GM12865 (cell line): ENCODE measurements at regions not wholly inside any gene's neighbourhood (a gene's known extent, or its start where the extent isn't known, plus 50 kb on each side); places are given as distances from the start of the nearest gene placed in this dataset.

ENCODE experiments used
- DNase-seq: peaks from one replicate; pipeline ENCODE4 v3.0.0; 2010; ENCODE audit warnings: low read depth
- H3K4me3 ChIP-seq: 2 replicates; pipeline ENCODE4 v1.5.1; 2011; ENCODE audit warnings: mild to moderate bottlenecking, low read depth, low read length, control low read depth
- TF ChIP-seq, protein P1 (sequence below): IDR thresholded peaks from 2 replicates; pipeline ENCODE4 v1.5.1; 2011; ENCODE audit warnings: low read length, control low read depth, low read depth, inconsistent platforms; ENCODE audit not compliant: insufficient read depth; ENCODE audit errors: missing control alignments

DNA sequence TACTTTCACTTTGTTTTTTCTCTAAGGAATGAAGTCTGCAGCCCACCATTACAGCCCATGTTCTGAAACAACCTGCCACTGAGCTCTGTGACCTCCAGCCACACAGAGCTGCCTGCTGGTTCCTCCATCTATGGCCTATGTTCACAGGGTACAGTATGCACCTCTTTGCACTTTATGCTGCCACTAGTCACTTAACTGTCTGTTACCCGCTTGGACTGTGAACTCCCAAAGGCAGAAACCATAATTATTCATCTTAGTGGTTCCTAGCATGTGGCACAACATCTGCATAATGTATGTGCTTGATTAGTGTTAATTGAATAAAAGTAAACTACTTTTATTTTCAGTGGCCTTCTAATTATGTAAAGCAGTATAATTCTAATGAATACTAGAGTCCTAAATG lies 95.5 kb upstream of the BET1 start:
- TF ChIP-seq, protein P1, sequence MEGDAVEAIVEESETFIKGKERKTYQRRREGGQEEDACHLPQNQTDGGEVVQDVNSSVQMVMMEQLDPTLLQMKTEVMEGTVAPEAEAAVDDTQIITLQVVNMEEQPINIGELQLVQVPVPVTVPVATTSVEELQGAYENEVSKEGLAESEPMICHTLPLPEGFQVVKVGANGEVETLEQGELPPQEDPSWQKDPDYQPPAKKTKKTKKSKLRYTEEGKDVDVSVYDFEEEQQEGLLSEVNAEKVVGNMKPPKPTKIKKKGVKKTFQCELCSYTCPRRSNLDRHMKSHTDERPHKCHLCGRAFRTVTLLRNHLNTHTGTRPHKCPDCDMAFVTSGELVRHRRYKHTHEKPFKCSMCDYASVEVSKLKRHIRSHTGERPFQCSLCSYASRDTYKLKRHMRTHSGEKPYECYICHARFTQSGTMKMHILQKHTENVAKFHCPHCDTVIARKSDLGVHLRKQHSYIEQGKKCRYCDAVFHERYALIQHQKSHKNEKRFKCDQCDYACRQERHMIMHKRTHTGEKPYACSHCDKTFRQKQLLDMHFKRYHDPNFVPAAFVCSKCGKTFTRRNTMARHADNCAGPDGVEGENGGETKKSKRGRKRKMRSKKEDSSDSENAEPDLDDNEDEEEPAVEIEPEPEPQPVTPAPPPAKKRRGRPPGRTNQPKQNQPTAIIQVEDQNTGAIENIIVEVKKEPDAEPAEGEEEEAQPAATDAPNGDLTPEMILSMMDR, result no peak
- no peak for DNase-seq
- H3K4me3 ChIP-seq, result no peak overlapping the region

DNA sequence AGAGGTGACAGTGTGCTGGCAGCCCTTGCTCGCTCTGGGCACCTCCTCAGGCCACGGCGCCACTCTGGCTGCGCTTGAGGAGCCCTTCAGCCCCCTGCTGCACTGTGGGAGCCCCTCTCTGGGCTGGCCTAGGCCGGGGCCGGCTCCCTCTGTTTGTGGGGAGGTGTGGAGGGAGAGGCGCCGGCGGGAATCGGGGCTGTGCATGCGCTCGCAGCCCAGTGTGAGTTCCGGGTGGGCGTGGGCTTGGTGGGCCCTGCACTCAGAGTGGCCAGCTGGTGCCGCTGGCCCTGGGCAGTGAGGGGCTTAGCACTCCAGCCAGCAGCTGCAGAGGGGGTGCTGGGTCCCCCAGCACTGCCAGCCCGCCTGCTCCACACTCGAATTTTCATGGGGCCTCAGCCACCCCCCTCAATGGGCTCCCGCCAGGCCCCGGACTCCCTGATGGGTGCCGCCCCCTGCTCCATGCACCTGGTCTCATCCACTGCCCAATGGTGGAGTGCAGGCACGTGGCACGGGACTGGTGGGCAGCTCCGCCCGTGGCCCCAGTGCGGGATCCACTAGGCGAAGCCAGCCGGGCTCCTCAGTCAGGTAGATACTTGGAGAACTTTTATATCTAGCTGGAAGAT lies 96.7 kb upstream of the BET1 start:
- TF ChIP-seq, protein P1, result no peak
- DNase-seq, result no peak
- no peak overlapping the region for H3K4me3 ChIP-seq

DNA sequence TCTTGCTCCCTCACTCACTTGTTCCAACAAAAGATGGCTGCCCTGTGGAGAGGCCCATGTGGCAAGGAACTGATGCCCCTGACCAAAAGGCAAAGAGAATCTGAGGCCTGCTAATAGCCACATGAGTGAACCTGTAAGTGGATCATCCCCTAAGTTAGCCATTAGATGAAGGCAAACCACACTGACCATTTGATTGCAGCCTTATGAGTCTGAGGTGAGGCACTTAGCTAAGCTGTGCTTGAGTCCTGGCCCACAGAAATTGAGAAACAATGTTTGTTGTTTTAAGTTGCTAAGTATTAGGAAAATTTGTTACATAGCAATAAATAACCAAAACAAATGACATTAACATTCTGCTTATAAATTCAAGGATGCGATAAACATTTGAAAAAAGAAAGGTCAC lies 100.1 kb upstream of the BET1 start:
- H3K4me3 ChIP-seq, result no peak overlapping the region
- DNase-seq, result no peak
- TF ChIP-seq, protein P1, result no peak

DNA sequence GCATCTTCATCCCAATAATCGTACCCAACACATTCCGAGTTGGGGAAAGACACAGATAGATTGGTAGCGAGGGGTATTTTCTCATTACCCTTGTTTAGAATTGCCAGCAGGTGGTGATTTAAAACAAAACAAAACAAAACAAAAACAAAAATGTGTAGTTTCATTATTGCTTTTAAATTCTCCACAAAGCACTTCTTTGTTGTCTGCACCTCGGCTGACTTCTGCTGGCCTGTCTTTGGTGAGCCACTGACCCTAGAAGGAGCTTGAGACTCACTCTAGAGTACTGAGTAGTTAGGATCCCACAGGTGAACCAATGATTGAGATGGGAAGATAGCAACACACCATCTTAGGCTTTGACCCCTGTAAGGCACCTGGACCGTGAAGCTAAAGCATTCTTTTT lies 105.4 kb upstream of the BET1 start:
- no peak overlapping the region for H3K4me3 ChIP-seq
- no peak for DNase-seq

DNA sequence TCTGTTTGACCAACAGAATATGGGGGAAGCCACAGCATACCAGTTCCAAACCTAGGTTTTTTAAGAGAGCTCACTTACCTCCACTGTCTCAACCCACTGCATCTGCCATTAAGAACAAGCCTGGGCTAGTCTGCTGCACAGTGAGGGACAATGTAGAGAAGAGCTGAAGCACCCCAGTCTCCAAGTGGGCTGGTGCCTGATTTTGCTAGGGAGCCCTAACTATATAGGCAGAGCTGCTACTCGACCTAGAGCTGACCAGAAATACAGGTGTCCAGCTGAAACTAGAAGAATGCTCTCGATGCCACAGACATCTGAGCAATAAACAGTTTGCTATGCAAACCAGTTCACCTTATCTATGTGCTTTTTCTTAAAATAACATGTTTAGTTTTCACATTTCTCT lies 106.9 kb upstream of the BET1 start:
- TF ChIP-seq, protein P1, result no peak
- DNase-seq, result peak; percentile 21
- H3K4me3 ChIP-seq, result no peak overlapping the region

More for the DNA sequence above, 105.4 kb upstream of the BET1 start:
- TF ChIP-seq, protein P1, result no peak

DNA sequence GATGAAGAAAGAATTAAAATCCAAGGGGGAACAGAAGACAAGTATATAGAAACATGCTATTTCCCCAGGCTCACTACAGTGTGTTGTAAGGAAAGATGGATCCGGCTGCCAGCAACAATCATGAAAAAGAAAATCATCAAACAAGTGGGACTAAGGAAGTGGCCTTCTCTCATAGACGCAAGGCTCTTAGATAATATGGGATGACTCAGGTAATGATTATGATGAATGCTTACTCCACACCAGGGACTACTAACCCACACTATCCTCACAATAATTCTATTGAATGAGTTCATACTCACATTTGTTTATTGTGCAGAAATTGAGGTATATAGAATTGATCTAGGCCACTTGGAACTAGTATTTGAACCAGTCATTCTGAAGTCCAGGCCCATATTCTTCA lies 111.2 kb upstream of the BET1 start:
- TF ChIP-seq, protein P1, result no peak
- H3K4me3 ChIP-seq, result no peak overlapping the region
- no peak for DNase-seq

DNA sequence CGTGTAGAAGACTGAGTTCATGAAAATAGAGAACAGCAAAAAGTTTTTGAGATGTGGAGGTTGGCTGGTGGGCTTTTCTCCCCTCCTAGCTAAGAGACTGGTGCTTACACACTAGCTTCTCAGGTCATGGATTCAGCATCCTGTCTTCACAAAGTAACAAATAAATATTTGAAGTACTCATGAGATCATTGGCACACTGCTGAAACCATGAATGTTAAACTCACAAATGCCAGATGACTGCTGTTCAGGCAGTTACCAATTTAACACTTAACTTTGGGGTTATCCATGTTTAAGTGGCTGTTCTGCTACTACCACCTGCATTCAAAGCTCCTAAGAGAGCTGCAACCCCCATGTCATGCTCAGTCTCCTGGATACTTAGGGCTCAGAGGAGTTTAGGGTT lies 119.0 kb upstream of the BET1 start:
- no peak for DNase-seq
- TF ChIP-seq, protein P1, result no peak

More for the DNA sequence above, 119.0 kb upstream of the BET1 start:
- no peak overlapping the region for H3K4me3 ChIP-seq
